AG04450 (cell line): ENCODE measurements at regions not wholly inside any gene's neighbourhood (a gene's known extent, or its start where the extent isn't known, plus 50 kb on each side); places are given as distances from the start of the nearest gene placed in this dataset.

Experiments used
- CTCF ChIA-PET: fragments of 300-600, 350-600 bp; formaldehyde crosslinking; extraction: SDS; loops from one replicate; lab custom pipeline; 2022; ENCODE audit warnings: antibody characterized with exemption, inconsistent platforms; lab: Charles Lee
- POLR2A ChIA-PET: fragments of 350-600 bp; formaldehyde crosslinking; extraction: SDS; loops from one replicate; lab custom pipeline; 2021; ENCODE audit warnings: antibody characterized with exemption, inconsistent platforms; lab: Yijun Ruan, JAX
- DNase-seq: peaks from one replicate; pipeline ENCODE4 v3.0.0-alpha.2; 2011; ENCODE audit warnings: low read depth, low spot score
- H3K27ac ChIP-seq: one replicate; pipeline ENCODE4 v1.5.1; 2012; ENCODE audit warnings: low read depth, low read length, control low read depth
- H3K27me3 ChIP-seq: one replicate; pipeline ENCODE4 v1.6.0; 2012; ENCODE audit warnings: low read length; ENCODE audit not compliant: control insufficient read depth, insufficient read depth
- H3K4me3 ChIP-seq: 2 replicates; pipeline ENCODE4 v1.5.1; 2011; ENCODE audit warnings: mild to moderate bottlenecking, low read depth, low read length, control low read depth
- H3K9me3 ChIP-seq: 2 replicates; pipeline ENCODE4 v1.5.1; 2012; ENCODE audit warnings: low read length; ENCODE audit not compliant: control insufficient read depth, insufficient read depth
- CTCF ChIP-seq: IDR thresholded peaks from 2 replicates; pipeline ENCODE4 v1.5.1; 2011; ENCODE audit warnings: low read depth, low read length, control low read depth, inconsistent platforms

- POLR2A ChIA-PET: no interaction called here
Measured at GRCh38 chr15:58311556-58311955, 120.2 kb upstream of the LIPC start.

GRCh38 chr15:58312031-58312430 is 119.8 kb upstream of the LIPC start:
- CTCF ChIA-PET: no interaction called here
- TF ChIP-seq CTCF: no peak
- no peaks in the 10 kb centered on the region for H3K27me3 ChIP-seq
- DNase-seq: no peak
- peaks cover 3% of the 10 kb centered on the region; the same call in 1 of the 2 replicates for H3K9me3 ChIP-seq
- H3K4me3 ChIP-seq: no peak overlapping the region
- H3K27ac ChIP-seq: no peak overlapping the region
- POLR2A ChIA-PET: no interaction called here

More at GRCh38 chr15:58311556-58311955, 120.2 kb upstream of the LIPC start:
- Histone ChIP-seq H3K27ac (no peak overlapping the region), H3K27me3 (no peaks in the 10 kb centered on the region), H3K4me3 (no peak overlapping the region), H3K9me3 (peaks cover 3% of the 10 kb centered on the region; the same call in 1 of the 2 replicates)
- no peak for TF ChIP-seq CTCF
- no peak for DNase-seq
- CTCF ChIA-PET: interaction anchor here (0.7 kb wide), 1 partner anchor 82 kb away, joined by 7 read pairs; no protein-coding TSS in a partner anchor

- ChIA-PET CTCF (no interaction called here), POLR2A (no interaction called here)
- H3K9me3 ChIP-seq: peaks cover 3% of the 10 kb centered on the region; the same call in 1 of the 2 replicates
- no peaks in the 10 kb centered on the region for H3K27me3 ChIP-seq
- TF ChIP-seq CTCF: no peak
- no peak for DNase-seq
- no peak overlapping the region for H3K4me3 ChIP-seq
- H3K27ac ChIP-seq: no peak overlapping the region
Measured at GRCh38 chr15:58313304-58313703, 118.5 kb upstream of the LIPC start.

GRCh38 chr15:58313810-58314592 is 117.8 kb upstream of the LIPC start:
- no peaks in the 10 kb centered on the region for H3K27me3 ChIP-seq
- H3K4me3 ChIP-seq: no peak overlapping the region
- H3K9me3 ChIP-seq: peaks cover under 1% of the 10 kb centered on the region; the same call in 1 of the 2 replicates
- no peak overlapping the region for H3K27ac ChIP-seq
- POLR2A ChIA-PET: interaction anchor here (0.6 kb wide), 1 partner anchor 20 kb away, joined by 3 read pairs; no protein-coding TSS in a partner anchor
- CTCF ChIA-PET: no interaction called here
- TF ChIP-seq CTCF: no peak
- DNase-seq: no peak

- Histone ChIP-seq H3K27ac (no peak overlapping the region), H3K9me3 (no peaks in the 10 kb centered on the region), H3K4me3 (no peak overlapping the region), H3K27me3 (no peaks in the 10 kb centered on the region)
- no peak for DNase-seq
- ChIA-PET POLR2A (no interaction called here), CTCF (no interaction called here)
- no peak for TF ChIP-seq CTCF
Measured at GRCh38 chr15:58314593-58315216, 117.1 kb upstream of the LIPC start.
